Bone marrow (tissue), 2 donors: ENCODE measurements at regions not wholly inside any gene's neighbourhood (a gene's known extent, or its start where the extent isn't known, plus 50 kb on each side); places are given as distances from the start of the nearest gene placed in this dataset.

Source experiments
- DNase-seq, 2 donors: peaks; one replicate each; lab custom pipeline; 2025; lab: John Stamatoyannopoulos, UW

GRCh38 chr18:71899707-71900472, 644.3 kb downstream of the CBLN2 start:
- DNase-seq = no peak

DNA sequence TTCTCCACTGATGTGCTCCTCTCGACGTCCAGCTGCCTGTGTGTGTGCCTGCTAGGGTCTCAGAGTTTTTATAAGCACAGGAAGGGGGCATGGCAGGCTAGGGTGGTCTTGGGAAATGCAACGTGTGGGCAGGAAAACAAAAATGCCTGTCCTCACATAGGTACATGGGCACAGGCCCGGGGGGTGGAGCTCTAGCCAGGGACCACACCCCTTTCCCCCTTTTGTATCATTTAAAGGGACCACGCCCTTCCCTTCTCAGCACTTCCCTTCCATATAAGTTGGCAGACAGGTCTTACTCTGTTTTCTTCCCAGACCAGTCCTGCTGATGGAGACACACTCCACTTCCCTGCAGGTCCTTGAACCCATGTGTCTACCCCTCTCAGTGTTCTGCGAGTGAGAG, 645.0 kb downstream of the CBLN2 start:
- no peak for DNase-seq

- no peak for DNase-seq
These were observed 656.6 kb downstream of the CBLN2 start for GRCh38 chr18:71887509-71887908.

DNA sequence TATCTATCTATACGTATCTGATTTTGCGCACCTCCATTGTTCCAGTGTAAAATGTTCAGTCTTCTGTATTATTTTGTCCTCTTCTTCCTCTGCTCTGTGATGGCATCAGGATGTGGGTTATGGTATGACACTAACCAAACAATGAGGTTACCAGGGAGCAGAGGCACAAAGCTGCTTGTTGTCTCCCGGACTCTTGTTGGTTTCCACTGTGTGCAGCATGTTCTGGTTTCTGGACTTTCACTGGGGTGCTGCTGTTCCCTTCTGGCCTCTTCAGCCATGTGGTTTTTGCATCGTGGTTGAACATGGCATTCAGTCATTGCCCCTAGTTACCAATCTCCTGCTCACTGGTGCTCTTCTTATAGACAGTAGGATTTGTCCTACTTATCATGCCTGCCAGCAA, 665.9 kb downstream of the CBLN2 start:
- no peak for DNase-seq

GRCh38 chr18:71873695-71874094, 670.4 kb downstream of the CBLN2 start:
- DNase-seq = no peak

- no peak for DNase-seq
These were observed 678.3 kb downstream of the CBLN2 start for GRCh38 chr18:71865888-71866287.

DNA sequence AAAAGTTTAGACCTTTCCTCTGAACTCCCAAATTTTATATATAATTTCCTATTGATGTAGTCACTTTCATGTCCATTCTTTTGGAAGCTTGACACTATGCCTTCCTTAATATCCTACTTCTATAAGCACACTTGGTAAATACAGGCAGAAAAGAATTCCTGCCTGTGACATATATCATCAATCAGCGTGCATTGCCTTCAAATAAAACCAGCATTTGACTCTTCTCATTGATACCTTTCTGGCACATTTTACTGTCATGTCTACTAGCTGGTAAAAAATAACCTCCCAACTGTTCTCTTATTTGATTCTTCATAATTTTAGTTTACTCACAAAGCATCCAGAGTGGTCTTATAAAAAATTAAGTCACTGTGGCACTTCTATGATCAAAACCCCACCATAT, 693.5 kb downstream of the CBLN2 start:
- DNase-seq = no peak

DNA sequence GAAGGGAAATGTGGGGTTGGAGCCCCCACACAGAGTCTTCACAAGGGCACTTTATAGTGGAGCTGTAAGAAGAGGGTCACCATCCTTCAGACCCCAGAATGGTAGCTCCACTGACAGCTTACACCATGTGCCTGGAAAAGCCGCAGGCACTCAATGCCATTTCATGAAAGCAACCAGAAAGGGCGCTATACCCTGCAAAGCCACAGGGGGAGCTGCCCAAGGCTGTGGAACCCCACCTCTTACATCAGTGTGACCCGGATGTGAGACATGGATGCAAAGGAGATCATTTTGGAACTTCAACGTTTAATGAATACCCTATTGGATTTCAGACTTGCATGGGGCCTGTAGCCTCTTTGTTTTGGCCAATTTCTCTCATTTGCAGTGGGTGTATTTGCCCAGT, 694.7 kb downstream of the CBLN2 start:
- DNase-seq = no peak

DNA sequence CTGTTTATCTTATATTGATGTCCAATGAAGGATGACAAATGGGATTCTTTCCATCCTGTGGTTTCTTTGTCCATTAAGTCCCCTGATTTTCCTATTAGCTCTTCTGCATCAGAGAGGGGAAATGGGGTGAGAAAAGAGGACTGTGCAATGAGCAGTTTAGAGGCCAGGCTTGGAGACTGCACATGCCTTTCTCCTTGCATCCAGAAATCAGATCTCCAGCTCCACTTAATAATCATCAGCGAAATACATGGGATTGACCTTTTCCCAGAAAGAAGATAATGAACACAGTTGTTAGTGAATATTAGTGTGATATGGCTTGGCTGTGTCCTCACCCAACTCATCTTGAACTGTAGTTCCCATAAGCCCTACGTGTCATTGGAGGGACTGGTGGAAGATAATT, 697.4 kb downstream of the CBLN2 start:
- no peak for DNase-seq

DNA sequence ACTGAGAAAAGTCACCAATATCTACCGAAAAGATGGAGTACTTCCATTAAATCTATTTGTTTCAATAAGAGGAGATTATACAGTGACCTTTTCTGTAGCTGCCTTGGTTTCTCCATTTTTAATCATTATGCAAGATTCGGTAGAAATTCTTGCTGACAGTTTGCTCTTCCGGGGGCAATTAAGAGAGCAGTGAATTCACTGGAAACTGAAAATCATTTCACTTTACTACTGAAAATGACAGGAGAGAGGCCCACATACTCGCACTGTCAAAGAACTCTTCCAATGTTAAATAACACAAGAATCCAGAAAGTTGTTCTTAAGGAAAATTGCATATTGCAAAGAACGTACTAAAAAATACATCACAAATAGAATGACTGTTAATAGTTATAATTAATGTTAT, 699.3 kb downstream of the CBLN2 start:
- no peak for DNase-seq

DNA sequence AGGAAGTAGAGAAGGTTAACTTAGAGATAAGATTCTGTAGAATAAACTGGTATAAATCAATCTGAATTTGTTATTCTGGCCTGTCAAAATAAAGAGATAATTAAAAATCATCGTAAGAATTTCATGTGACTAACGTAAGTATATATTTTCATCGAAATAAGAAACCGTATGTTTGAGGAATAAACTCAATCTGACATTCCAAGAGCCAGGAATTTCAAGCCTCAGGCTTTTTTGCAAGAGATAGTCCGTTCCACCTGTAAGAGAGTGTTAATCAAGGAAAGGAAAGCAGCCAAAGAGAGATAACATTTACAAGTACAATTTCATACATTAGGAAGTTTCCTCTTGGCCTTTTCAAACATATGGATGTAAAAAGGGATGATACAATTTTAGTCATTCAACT, 701.5 kb downstream of the CBLN2 start:
- DNase-seq = no peak

GRCh38 chr18:71837547-71837946, 706.6 kb downstream of the CBLN2 start:
- DNase-seq = no peak

GRCh38 chr18:71832946-71833617, 711.1 kb downstream of the CBLN2 start:
- DNase-seq = no peak

- DNase-seq = no peak
These were observed 713.1 kb downstream of the CBLN2 start for GRCh38 chr18:71831039-71831438.

DNA sequence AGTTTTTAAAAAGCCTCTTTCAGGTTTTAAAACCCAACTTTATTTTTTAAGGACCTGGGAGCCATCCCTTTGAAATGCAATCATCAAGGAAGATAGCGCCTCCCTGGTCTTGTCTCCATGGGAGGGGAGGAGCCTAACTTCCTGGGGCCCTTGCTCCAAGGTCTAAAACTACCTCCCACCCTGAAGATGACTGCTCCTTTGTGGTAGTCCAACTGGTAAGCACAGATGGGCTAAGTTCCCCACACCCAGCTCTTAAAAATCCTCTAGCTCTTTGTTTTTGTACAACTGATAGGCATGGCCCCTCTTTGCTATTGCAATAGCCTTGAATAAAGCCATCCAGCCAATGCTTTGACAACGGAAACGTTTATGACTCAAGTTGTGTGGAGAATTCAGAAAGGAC, 716.8 kb downstream of the CBLN2 start:
- no peak for DNase-seq

DNA sequence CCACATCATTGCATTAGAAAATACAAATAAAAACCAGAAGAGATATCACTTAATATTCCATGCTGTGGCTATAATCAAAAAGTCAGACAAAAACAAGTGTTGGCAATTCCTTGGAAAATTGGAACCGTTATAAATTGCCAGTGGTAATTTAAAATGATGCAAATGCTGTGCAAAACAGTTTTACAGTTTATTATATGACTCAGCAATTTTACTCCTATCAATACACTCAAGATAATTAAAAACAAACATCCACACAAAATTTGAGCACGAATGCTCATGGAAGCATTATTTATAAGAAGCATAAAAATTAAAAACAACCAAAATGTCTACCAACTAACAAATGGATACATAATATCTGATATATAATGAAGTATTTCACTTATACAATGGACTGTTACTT, 728.8 kb downstream of the CBLN2 start:
- DNase-seq = no peak

DNA sequence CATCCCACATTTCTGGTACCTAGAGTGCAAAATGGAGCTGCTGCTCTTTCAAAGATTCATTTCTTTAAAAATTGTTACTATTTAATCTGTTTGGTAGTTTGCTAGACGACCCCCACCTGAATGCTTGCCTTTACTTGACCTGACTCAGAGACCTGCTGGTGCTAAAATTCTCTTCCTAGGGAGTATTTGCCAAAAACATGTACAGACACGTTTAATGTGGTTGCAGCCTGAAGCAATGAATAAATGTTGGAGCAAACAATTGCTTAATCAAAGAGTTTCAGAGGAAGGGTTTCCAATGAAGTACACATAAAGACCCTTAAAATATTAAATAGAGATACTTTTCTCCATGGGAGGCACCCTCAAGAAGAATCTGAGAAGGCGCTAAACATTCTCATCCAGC, 734.4 kb downstream of the CBLN2 start:
- DNase-seq = no peak

- DNase-seq = no peak
These were observed 735.5 kb downstream of the CBLN2 start for GRCh38 chr18:71808616-71809015.

DNA sequence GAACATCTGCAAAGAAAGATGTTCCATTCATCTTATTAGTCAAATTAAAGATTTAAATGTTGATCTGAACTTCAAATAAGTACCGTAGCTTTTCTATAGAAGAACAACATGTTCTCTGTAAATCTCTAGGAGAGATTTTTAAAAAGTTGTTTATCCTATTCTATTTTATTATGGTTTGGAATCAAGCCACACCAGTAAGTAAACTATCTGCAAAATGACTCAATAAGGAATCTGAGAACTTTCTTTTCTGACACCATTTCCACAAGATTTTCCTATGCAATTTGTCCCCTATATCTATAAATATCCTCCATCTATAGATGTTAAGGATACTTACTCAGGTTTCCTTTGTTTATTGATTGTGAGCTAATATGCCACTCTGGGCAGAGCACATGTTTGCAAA, 736.6 kb downstream of the CBLN2 start:
- no peak for DNase-seq

DNA sequence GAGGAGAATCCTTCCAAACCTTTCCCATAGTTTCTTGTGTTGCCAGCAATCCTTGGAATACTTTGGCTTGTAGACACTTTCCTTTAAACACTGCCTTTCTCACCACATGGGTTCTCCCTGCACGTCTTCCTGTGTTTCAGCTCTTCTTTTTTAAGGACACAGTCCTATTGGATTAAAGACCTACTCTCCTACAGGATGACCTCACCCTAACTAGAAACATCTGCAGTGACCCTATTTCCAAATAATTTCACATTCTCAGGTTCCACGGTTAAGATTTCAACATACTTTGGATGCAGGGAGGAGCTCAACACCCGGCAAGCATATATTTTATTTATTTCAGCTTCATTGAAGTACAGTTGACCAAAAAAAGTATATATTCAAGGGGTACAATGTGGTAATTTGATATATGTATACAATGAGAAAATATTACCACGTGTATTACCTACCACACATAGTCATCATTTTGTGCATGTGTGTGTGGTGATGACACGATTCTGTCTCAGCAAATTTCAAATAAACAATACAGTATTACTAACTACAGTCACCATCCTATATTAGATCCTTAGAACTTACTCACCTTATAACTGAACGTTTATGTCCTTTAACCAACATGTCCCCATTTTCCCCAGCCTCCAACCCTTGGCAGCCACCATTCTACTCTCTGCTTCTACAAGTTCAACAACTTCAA, 745.0 kb downstream of the CBLN2 start:
- no peak for DNase-seq

- DNase-seq = no peak
These were observed 746.6 kb downstream of the CBLN2 start for GRCh38 chr18:71797554-71797953.

DNA sequence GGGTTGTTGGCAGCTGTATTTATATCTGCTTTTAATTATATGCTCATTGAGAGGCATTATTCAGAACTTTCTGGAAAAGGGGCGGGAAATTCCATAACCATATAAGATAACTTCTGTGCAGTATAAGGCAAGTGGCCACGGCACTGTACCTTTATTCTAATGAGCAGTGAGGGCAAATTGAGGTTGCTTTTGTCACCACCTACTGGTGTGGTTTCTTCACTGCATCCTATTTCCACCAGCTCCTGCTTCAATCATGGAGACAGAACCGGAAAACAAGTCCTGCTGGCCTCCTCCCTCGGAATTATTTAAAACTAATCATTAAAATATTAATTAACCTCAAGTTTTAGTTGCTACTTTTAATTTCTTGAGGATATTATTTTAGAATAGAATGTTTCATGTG, 759.4 kb downstream of the CBLN2 start:
- DNase-seq = no peak

GRCh38 chr18:71760541-71760940, 783.6 kb downstream of the CBLN2 start:
- no peak for DNase-seq
